HCT116 (cell line): ENCODE measurements at regions not wholly inside any gene's neighbourhood (a gene's known extent, or its start where the extent isn't known, plus 50 kb on each side); places are given as distances from the start of the nearest gene placed in this dataset.

Experiments
- EZH2phosphoT487 ChIP-seq: fragments of 200-600 bp; IDR thresholded peaks from 2 replicates; pipeline ENCODE4 v1.6.1; 2018; ENCODE audit warnings: antibody characterized with exemption, borderline replicate concordance
- JUND ChIP-seq: IDR thresholded peaks from 2 replicates; pipeline ENCODE4 v1.6.1; 2012
- POLR2A ChIP-seq: IDR thresholded peaks from 2 replicates; pipeline ENCODE4 v1.7.0; 2011; ENCODE audit warnings: borderline replicate concordance; ENCODE audit not compliant: insufficient read depth, insufficient read length; ENCODE audit errors: extremely low read depth
- POLR2AphosphoS5 ChIP-seq: IDR thresholded peaks from 2 replicates; pipeline ENCODE4 v1.6.1; 2011; ENCODE audit warnings: mild to moderate bottlenecking, low read depth, low read length, moderate library complexity
- RAD21 ChIP-seq: IDR thresholded peaks from 2 replicates; pipeline ENCODE4 v1.6.1; 2012; ENCODE audit warnings: low read depth, mild to moderate bottlenecking
- ZFX ChIP-seq: fragments of 450-650 bp; IDR thresholded peaks from 2 replicates; pipeline ENCODE4 v1.6.1; 2017
- TF ChIP-seq, protein P1 (sequence below), 3 experiments: fragments of 200-600 bp in 1 of 3; sonication (generic) in 1 of 3; IDR thresholded peaks in 2 of 3; conservative IDR thresholded peaks in 1 of 3; 2 replicates each; pipeline ENCODE4 v1.5.1; 2012 to 2017; ENCODE audit warnings: low read depth in 2 of 3, low read length in 2 of 3, antibody characterized with exemption in 1 of 3, borderline replicate concordance in 1 of 3, control low read depth in 1 of 3, mild to moderate bottlenecking in 1 of 3, mixed read lengths in 1 of 3, mixed run types in 1 of 3, moderate library complexity in 1 of 3; ENCODE audit not compliant: insufficient read depth in 1 of 3
- TF ChIP-seq, protein P2 (sequence below): IDR thresholded peaks from 2 replicates; pipeline ENCODE4 v1.6.1; 2012

DNA sequence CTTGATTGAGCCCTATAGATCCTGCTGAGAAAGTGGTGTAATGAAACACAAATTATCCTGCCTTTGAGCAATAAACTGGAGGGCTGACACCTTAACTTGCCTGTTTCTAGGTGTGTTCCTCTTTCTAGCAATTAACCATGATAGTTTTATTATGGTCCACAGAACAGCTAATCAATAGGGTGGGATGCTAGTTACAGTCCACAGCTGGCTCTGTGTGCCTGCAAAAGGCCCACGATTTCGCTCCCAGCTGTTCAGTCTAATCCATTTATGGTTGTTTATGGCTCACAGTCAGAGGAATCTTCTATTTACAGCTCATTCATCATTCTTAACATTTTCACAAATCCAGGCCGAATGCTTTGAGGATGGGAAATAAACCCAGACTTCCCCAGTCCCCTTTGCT, 674.9 kb downstream of the SMARCA1 start:
- TF ChIP-seq, protein P1, sequence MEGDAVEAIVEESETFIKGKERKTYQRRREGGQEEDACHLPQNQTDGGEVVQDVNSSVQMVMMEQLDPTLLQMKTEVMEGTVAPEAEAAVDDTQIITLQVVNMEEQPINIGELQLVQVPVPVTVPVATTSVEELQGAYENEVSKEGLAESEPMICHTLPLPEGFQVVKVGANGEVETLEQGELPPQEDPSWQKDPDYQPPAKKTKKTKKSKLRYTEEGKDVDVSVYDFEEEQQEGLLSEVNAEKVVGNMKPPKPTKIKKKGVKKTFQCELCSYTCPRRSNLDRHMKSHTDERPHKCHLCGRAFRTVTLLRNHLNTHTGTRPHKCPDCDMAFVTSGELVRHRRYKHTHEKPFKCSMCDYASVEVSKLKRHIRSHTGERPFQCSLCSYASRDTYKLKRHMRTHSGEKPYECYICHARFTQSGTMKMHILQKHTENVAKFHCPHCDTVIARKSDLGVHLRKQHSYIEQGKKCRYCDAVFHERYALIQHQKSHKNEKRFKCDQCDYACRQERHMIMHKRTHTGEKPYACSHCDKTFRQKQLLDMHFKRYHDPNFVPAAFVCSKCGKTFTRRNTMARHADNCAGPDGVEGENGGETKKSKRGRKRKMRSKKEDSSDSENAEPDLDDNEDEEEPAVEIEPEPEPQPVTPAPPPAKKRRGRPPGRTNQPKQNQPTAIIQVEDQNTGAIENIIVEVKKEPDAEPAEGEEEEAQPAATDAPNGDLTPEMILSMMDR (IDR thresholded peaks at IDR 0.05 in 2 of 3, conservative IDR thresholded peaks at IDR 0.05 in 1 of 3; ENCODE audit: borderline replicate concordance in 1 of 3, insufficient read depth in 1 of 3, low read depth in 2 of 3, low read length in 2 of 3) = no peak
- TF ChIP-seq, protein P2, sequence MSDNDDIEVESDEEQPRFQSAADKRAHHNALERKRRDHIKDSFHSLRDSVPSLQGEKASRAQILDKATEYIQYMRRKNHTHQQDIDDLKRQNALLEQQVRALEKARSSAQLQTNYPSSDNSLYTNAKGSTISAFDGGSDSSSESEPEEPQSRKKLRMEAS = no peak
- TF ChIP-seq RAD21 (no peak), POLR2A (no peak), ZFX (no peak), JUND (no peak), EZH2phosphoT487 (no peak), POLR2AphosphoS5 (no peak)
